HCT116 (cell line): ENCODE measurements at regions not wholly inside any gene's neighbourhood (a gene's known extent, or its start where the extent isn't known, plus 50 kb on each side); places are given as distances from the start of the nearest gene placed in this dataset.

Experiments used
- ATF3 ChIP-seq: IDR thresholded peaks from 2 replicates; pipeline ENCODE4 v1.6.1; 2012
- CEBPB ChIP-seq: IDR thresholded peaks from 2 replicates; pipeline ENCODE4 v1.6.1; 2012; ENCODE audit warnings: low read depth
- ELF1 ChIP-seq: IDR thresholded peaks from 2 replicates; pipeline ENCODE4 v1.6.1; 2012; ENCODE audit warnings: low read depth, borderline replicate concordance
- MAX ChIP-seq: IDR thresholded peaks from 2 replicates; pipeline ENCODE4 v1.6.1; 2012
- RAD21 ChIP-seq: IDR thresholded peaks from 2 replicates; pipeline ENCODE4 v1.6.1; 2012; ENCODE audit warnings: low read depth, mild to moderate bottlenecking
- YY1 ChIP-seq: IDR thresholded peaks from 2 replicates; pipeline ENCODE4 v1.6.1; 2011; ENCODE audit warnings: low read length, low read depth, moderate library complexity, mild to moderate bottlenecking; ENCODE audit not compliant: insufficient replicate concordance; ENCODE audit errors: extremely low read depth

GRCh38 chr3:113339616-113340244, 101.6 kb downstream of the CFAP44 start (continued):
- TF ChIP-seq YY1 (no peak), MAX (no peak), CEBPB (no peak), ATF3 (no peak), RAD21 (peak; percentile 32; the same call in 1 of the 2 replicates), ELF1 (no peak)
